ENCODE measurements at regions not wholly inside any gene's neighbourhood (a gene's known extent, or its start where the extent isn't known, plus 50 kb on each side); places are given as distances from the start of the nearest gene placed in this dataset.

DNA sequence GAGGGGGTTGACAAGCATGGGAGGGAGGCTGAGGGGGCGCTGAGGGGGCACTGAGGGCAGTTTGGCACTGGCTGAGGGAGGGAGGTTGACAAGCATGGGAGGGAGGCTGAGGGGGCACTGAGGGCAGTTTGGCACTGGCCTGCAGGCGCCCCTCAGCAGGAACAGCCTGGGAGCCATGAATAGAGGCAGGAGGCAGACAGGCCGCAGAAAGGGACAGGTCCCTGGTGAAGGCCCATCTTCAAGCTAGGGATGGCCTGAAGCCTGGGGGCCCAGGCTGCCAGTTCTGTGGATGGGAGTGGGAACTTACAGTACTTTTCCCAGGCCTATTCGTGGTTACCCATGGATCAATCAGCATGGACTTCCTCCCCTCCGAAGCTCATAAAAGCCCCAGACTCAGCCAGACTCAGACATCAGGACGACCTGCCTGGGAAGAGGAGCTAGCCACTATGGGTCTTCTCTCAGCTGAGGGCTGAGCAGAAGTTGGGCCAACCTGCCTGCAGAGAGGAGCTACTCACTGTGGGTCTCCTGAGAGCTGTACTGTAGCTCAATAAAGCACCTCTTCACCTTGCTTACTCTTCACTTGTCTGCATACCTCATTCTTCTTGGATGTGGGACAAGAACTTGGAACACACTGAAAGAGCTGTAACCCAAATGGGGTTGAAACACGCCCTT lies 72.8 kb upstream of the BRD7 start:
- DNase-seq (ENCODE audit: low spot score), result no peak
- Histone ChIP-seq H3K4me1 (ENCODE audit: insufficient read depth) (no peaks in the 10 kb centered on the region), H3K27me3 (no peaks in the 10 kb centered on the region), H4K20me1 (ENCODE audit: insufficient read depth, poor library complexity, severe bottlenecking) (no peaks in the 10 kb centered on the region), H3K79me2 (no peaks in the 10 kb centered on the region), H3K4me2 (no peak overlapping the region), H3K27ac (no peak overlapping the region), H2AFZ (no peak overlapping the region), H3K9me3 (ENCODE audit: low read depth) (no peaks in the 10 kb centered on the region), H3K9me2 (replicated peaks; ENCODE audit: insufficient read depth) (no peaks in the 10 kb centered on the region), H3K36me3 (replicated peaks; ENCODE audit: insufficient read depth, low read depth) (no peaks in the 10 kb centered on the region), H3K4me3 (no peak overlapping the region)
- TF ChIP-seq EZH2phosphoT487 (IDR thresholded peaks at IDR 0.05; ENCODE audit: low read depth, severe bottlenecking, unreplicated experiment), result no peak
- TF ChIP-seq, protein P1, sequence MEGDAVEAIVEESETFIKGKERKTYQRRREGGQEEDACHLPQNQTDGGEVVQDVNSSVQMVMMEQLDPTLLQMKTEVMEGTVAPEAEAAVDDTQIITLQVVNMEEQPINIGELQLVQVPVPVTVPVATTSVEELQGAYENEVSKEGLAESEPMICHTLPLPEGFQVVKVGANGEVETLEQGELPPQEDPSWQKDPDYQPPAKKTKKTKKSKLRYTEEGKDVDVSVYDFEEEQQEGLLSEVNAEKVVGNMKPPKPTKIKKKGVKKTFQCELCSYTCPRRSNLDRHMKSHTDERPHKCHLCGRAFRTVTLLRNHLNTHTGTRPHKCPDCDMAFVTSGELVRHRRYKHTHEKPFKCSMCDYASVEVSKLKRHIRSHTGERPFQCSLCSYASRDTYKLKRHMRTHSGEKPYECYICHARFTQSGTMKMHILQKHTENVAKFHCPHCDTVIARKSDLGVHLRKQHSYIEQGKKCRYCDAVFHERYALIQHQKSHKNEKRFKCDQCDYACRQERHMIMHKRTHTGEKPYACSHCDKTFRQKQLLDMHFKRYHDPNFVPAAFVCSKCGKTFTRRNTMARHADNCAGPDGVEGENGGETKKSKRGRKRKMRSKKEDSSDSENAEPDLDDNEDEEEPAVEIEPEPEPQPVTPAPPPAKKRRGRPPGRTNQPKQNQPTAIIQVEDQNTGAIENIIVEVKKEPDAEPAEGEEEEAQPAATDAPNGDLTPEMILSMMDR (IDR thresholded peaks at IDR 0.05; ENCODE audit: poor library complexity), result no peak
- no peak for TF ChIP-seq EZH2 (IDR thresholded peaks at IDR 0.05; ENCODE audit: borderline replicate concordance)
- 83% methylated on average over 5 of the region's 7 CpGs for WGBS (ENCODE audit: low lambda C conversion rate, missing lambda C conversion rate)

DNA sequence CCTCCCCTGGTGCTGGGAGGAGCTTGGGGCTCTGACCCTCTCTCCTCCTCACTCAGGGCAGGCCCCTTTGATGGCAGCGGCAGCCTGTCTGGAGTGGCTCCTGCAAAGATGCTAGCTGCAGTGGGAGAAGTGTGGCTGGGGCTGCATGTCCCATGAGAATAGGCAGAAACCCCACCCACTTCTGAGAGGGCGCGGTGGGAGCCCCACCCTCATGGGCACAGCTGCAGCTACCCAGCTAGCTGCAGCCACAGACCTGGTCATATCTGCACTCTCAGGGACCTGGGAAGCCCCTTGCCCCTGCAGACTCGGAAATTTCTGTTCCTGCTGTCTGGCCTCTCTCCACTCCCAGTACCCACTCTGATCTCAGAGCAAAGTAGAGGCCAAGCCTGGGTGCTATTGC lies 72.2 kb upstream of the BRD7 start:
- no peaks in the 10 kb centered on the region for H3K4me1 ChIP-seq (ENCODE audit: insufficient read depth)
- H3K9me2 ChIP-seq (replicated peaks; ENCODE audit: insufficient read depth), result no peaks in the 10 kb centered on the region
- TF ChIP-seq EZH2phosphoT487 (IDR thresholded peaks at IDR 0.05; ENCODE audit: low read depth, severe bottlenecking, unreplicated experiment) (no peak), EZH2 (IDR thresholded peaks at IDR 0.05; ENCODE audit: borderline replicate concordance) (no peak)
- TF ChIP-seq, protein P1 (IDR thresholded peaks at IDR 0.05; ENCODE audit: poor library complexity), result no peak
- no peak overlapping the region for H3K27ac ChIP-seq
- WGBS (ENCODE audit: low lambda C conversion rate, missing lambda C conversion rate), result 80% methylated on average over 4 of the region's 4 CpGs
- no peaks in the 10 kb centered on the region for H3K27me3 ChIP-seq
- no peak for DNase-seq (ENCODE audit: low spot score)
- H3K9me3 ChIP-seq (ENCODE audit: low read depth), result no peaks in the 10 kb centered on the region
- H3K36me3 ChIP-seq (replicated peaks; ENCODE audit: insufficient read depth, low read depth), result no peaks in the 10 kb centered on the region
- no peak overlapping the region for H2AFZ ChIP-seq
- no peaks in the 10 kb centered on the region for H4K20me1 ChIP-seq (ENCODE audit: insufficient read depth, poor library complexity, severe bottlenecking)
- H3K79me2 ChIP-seq, result no peaks in the 10 kb centered on the region
- no peak overlapping the region for H3K4me3 ChIP-seq
- H3K4me2 ChIP-seq, result no peak overlapping the region

DNA sequence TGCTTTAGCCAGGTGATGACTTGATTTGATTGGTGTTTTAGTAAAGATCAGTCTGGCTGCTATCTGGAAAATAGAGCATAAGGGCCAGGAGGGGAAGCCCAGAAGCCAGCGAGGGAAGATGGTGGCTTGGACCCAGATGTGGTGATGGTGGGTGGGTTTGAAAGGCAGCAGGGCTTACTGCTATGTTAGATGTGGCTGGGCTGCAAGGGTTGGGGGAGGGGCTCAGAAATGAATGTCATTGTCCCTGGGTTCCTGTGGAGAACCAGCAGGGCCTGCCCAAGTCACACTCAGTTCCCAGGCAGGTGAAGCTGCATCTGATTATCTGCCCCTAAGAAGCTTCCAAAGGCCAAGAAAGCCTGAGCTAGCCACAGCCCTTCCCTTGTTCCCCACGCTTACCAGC lies 71.7 kb upstream of the BRD7 start:
- H4K20me1 ChIP-seq (ENCODE audit: insufficient read depth, poor library complexity, severe bottlenecking), result no peaks in the 10 kb centered on the region
- H2AFZ ChIP-seq, result no peak overlapping the region
- TF ChIP-seq, protein P1 (IDR thresholded peaks at IDR 0.05; ENCODE audit: poor library complexity), result no peak
- TF ChIP-seq EZH2 (IDR thresholded peaks at IDR 0.05; ENCODE audit: borderline replicate concordance) (no peak), EZH2phosphoT487 (IDR thresholded peaks at IDR 0.05; ENCODE audit: low read depth, severe bottlenecking, unreplicated experiment) (no peak)
- H3K27me3 ChIP-seq, result no peaks in the 10 kb centered on the region
- DNase-seq (ENCODE audit: low spot score), result no peak
- no peaks in the 10 kb centered on the region for H3K36me3 ChIP-seq (replicated peaks; ENCODE audit: insufficient read depth, low read depth)
- no peaks in the 10 kb centered on the region for H3K4me1 ChIP-seq (ENCODE audit: insufficient read depth)
- WGBS (ENCODE audit: low lambda C conversion rate, missing lambda C conversion rate), result 93% methylated on average over 2 of the region's 2 CpGs
- no peak overlapping the region for H3K27ac ChIP-seq
- H3K9me3 ChIP-seq (ENCODE audit: low read depth), result no peaks in the 10 kb centered on the region
- no peak overlapping the region for H3K4me2 ChIP-seq
- H3K4me3 ChIP-seq, result no peak overlapping the region
- H3K9me2 ChIP-seq (replicated peaks; ENCODE audit: insufficient read depth), result no peaks in the 10 kb centered on the region
- no peaks in the 10 kb centered on the region for H3K79me2 ChIP-seq

All from hepatocyte (in vitro differentiated cells).